ENCODE measurements at regions not wholly inside any gene's neighbourhood (a gene's known extent, or its start where the extent isn't known, plus 50 kb on each side); places are given as distances from the start of the nearest gene placed in this dataset.

DNA sequence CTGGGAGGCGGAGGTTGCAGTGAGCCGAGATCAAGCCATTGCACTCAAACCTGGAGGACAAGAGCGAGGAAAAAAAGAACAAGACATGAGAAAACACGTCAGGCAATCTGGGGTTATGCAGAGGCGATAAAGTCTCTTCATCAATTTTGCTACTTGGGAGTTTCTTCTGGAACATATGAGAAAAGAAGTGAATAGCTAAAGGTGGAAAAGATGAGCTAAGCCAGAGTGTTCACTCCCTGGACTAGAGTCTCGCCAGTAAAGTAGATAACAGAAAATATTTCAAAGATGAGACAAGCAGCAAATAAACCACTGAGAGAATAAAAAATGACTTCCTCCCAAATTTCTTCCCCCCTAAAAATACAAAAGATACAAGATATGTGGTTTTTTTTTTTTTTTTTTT is 188.4 kb upstream of the HES1 start:
- TF ChIP-seq ZNF548 (tag by site-specific recombination; IDR thresholded peaks at IDR 0.05) (no peak), ZBTB8A (tag by site-specific recombination; IDR thresholded peaks at IDR 0.05) (no peak), BCL11A (tag by site-specific recombination; IDR thresholded peaks at IDR 0.05; ENCODE audit: low read depth) (no peak), EGR2 (tag by site-specific recombination; IDR thresholded peaks at IDR 0.05; ENCODE audit: low read depth) (no peak), KLF16 (tag by site-specific recombination; IDR thresholded peaks at IDR 0.05) (no peak), ZNF23 (tag by site-specific recombination; IDR thresholded peaks at IDR 0.05; ENCODE audit: borderline replicate concordance) (no peak)
- TF ChIP-seq, protein P1, sequence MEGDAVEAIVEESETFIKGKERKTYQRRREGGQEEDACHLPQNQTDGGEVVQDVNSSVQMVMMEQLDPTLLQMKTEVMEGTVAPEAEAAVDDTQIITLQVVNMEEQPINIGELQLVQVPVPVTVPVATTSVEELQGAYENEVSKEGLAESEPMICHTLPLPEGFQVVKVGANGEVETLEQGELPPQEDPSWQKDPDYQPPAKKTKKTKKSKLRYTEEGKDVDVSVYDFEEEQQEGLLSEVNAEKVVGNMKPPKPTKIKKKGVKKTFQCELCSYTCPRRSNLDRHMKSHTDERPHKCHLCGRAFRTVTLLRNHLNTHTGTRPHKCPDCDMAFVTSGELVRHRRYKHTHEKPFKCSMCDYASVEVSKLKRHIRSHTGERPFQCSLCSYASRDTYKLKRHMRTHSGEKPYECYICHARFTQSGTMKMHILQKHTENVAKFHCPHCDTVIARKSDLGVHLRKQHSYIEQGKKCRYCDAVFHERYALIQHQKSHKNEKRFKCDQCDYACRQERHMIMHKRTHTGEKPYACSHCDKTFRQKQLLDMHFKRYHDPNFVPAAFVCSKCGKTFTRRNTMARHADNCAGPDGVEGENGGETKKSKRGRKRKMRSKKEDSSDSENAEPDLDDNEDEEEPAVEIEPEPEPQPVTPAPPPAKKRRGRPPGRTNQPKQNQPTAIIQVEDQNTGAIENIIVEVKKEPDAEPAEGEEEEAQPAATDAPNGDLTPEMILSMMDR (tag by site-specific recombination; IDR thresholded peaks at IDR 0.05) = no peak
- TF ChIP-seq, protein P2, sequence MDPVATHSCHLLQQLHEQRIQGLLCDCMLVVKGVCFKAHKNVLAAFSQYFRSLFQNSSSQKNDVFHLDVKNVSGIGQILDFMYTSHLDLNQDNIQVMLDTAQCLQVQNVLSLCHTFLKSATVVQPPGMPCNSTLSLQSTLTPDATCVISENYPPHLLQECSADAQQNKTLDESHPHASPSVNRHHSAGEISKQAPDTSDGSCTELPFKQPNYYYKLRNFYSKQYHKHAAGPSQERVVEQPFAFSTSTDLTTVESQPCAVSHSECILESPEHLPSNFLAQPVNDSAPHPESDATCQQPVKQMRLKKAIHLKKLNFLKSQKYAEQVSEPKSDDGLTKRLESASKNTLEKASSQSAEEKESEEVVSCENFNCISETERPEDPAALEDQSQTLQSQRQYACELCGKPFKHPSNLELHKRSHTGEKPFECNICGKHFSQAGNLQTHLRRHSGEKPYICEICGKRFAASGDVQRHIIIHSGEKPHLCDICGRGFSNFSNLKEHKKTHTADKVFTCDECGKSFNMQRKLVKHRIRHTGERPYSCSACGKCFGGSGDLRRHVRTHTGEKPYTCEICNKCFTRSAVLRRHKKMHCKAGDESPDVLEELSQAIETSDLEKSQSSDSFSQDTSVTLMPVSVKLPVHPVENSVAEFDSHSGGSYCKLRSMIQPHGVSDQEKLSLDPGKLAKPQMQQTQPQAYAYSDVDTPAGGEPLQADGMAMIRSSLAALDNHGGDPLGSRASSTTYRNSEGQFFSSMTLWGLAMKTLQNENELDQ (tag by site-specific recombination; IDR thresholded peaks at IDR 0.05; ENCODE audit: low read depth) = no peak
- TF ChIP-seq, protein P3, sequence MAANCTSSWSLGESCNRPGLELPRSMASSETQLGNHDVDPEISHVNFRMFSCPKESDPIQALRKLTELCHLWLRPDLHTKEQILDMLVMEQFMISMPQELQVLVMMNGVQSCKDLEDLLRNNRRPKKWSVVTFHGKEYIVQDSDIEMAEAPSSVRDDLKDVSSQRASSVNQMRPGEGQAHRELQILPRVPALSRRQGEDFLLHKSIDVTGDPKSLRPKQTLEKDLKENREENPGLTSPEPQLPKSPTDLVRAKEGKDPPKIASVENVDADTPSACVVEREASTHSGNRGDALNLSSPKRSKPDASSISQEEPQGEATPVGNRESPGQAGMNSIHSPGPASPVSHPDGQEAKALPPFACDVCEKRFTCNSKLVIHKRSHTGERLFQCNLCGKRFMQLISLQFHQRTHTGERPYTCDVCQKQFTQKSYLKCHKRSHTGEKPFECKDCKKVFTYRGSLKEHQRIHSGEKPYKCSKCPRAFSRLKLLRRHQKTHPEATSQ (tag by site-specific recombination; IDR thresholded peaks at IDR 0.05) = no peak
- TF ChIP-seq, protein P4, sequence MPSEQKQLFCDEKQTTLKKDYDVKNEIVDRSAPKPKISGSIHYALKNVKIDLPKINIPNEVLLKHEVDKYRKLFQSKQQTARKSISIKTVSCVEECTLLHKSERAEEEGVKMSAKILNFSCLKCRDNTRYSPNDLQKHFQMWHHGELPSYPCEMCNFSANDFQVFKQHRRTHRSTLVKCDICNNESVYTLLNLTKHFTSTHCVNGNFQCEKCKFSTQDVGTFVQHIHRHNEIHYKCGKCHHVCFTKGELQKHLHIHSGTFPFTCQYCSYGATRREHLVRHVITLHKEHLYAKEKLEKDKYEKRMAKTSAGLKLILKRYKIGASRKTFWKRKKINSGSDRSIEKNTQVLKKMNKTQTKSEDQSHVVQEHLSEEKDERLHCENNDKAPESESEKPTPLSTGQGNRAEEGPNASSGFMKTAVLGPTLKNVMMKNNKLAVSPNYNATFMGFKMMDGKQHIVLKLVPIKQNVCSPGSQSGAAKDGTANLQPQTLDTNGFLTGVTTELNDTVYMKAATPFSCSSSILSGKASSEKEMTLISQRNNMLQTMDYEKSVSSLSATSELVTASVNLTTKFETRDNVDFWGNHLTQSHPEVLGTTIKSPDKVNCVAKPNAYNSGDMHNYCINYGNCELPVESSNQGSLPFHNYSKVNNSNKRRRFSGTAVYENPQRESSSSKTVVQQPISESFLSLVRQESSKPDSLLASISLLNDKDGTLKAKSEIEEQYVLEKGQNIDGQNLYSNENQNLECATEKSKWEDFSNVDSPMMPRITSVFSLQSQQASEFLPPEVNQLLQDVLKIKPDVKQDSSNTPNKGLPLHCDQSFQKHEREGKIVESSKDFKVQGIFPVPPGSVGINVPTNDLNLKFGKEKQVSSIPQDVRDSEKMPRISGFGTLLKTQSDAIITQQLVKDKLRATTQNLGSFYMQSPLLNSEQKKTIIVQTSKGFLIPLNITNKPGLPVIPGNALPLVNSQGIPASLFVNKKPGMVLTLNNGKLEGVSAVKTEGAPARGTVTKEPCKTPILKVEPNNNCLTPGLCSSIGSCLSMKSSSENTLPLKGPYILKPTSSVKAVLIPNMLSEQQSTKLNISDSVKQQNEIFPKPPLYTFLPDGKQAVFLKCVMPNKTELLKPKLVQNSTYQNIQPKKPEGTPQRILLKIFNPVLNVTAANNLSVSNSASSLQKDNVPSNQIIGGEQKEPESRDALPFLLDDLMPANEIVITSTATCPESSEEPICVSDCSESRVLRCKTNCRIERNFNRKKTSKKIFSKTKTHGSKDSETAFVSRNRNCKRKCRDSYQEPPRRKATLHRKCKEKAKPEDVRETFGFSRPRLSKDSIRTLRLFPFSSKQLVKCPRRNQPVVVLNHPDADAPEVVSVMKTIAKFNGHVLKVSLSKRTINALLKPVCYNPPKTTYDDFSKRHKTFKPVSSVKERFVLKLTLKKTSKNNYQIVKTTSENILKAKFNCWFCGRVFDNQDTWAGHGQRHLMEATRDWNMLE (tag by site-specific recombination; conservative IDR thresholded peaks at IDR 0.05; ENCODE audit: low read depth) = no peak

Measured in HEK293 (cell line).